AG09319 (cell line): ENCODE measurements at regions not wholly inside any gene's neighbourhood (a gene's known extent, or its start where the extent isn't known, plus 50 kb on each side); places are given as distances from the start of the nearest gene placed in this dataset.
"Not testable (repeated sequence)": the region's sequence is repeated elsewhere in the genome, so short reads cannot be mapped to it uniquely, and the experiment has no call there.

ENCODE experiments used
- DNase-seq: peaks from one replicate; pipeline ENCODE4 v3.0.0-alpha.2; 2010; ENCODE audit warnings: low read depth; ENCODE audit errors: extremely low read depth
- TF ChIP-seq, protein P1 (sequence below): IDR thresholded peaks from 2 replicates; pipeline ENCODE4 v1.5.1; 2011; ENCODE audit warnings: low read depth, mild to moderate bottlenecking, inconsistent platforms, low read length, moderate library complexity

DNA sequence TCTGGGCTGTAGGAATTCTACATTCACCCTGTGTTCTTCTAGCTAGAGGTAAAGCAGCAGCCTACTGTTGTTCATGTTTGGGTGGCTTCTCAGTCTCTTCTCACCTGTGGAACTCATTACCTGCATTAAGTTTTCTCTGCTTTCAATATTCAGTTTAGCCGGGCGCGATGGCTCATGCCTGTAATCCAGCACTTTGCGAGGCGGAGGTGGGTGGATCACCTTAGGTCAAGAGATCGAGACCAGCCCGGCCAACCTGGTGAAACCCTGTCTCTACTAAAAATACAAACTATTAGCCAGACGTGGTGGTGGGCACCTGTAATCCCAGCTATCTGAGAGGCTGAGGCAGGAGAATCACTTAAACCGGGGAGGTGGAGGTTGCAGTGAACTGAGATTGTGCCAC, 139.8 kb upstream of the UBE2E3 start:
- no peak for DNase-seq
- TF ChIP-seq, protein P1, sequence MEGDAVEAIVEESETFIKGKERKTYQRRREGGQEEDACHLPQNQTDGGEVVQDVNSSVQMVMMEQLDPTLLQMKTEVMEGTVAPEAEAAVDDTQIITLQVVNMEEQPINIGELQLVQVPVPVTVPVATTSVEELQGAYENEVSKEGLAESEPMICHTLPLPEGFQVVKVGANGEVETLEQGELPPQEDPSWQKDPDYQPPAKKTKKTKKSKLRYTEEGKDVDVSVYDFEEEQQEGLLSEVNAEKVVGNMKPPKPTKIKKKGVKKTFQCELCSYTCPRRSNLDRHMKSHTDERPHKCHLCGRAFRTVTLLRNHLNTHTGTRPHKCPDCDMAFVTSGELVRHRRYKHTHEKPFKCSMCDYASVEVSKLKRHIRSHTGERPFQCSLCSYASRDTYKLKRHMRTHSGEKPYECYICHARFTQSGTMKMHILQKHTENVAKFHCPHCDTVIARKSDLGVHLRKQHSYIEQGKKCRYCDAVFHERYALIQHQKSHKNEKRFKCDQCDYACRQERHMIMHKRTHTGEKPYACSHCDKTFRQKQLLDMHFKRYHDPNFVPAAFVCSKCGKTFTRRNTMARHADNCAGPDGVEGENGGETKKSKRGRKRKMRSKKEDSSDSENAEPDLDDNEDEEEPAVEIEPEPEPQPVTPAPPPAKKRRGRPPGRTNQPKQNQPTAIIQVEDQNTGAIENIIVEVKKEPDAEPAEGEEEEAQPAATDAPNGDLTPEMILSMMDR = no peak

DNA sequence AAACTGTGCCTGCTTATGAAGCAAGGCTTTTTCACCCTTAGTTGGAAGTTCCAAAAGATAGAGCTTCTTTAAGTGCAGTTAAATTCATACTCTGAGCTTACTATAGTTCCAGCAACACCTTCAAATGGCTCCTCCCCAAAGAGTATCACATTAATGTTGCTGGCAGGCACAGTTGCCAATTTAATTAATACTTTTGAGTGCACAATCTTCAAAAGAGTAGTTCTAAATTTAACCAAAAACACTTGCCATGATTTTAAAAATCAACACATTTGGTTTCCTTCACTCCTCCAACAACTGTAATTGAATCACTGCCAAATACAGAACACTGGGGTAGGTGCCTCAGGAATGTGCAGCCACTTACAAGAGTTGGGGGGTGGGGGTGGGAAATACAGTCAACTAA, 150.6 kb upstream of the UBE2E3 start:
- TF ChIP-seq, protein P1 = no peak
- no peak for DNase-seq

DNA sequence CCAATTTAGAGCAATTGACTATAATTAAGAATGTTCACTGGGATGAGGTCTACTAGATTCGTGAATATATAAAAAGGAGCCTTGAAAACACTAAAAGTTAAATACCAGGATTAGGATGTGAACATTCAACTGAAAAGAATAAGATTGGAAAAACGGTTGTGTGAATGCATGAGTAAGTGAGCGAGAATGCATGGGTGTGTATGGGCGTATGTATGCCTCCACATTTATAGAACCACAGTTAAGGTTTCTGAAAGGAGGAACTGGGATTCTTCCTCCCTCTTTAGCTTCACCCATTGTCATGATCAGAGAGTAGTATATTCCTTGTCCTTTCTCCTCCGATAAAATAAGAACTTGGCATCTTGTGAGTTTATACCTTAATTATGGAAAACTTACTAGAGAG, 151.1 kb upstream of the UBE2E3 start:
- TF ChIP-seq, protein P1 = no peak
- DNase-seq = no peak

DNA sequence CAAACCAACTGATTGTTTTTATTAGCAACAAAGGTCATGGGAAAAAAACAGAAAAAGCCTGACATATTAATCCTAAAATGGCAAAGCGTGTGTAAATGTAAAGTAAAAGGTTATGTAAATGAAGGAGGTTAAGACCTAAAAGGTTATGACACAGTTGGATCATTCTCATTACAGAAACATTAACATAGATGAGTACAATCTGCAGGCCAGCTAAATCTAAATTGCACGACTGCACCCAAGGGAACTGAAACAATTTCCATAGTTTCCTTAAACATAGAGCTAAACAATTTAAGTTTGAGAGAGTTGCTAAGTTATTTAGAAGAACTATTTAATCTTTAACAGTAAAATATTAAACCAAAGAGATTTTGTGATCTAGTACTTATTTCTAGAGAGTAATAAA, 151.6 kb upstream of the UBE2E3 start:
- TF ChIP-seq, protein P1 = no peak
- no peak for DNase-seq

DNA sequence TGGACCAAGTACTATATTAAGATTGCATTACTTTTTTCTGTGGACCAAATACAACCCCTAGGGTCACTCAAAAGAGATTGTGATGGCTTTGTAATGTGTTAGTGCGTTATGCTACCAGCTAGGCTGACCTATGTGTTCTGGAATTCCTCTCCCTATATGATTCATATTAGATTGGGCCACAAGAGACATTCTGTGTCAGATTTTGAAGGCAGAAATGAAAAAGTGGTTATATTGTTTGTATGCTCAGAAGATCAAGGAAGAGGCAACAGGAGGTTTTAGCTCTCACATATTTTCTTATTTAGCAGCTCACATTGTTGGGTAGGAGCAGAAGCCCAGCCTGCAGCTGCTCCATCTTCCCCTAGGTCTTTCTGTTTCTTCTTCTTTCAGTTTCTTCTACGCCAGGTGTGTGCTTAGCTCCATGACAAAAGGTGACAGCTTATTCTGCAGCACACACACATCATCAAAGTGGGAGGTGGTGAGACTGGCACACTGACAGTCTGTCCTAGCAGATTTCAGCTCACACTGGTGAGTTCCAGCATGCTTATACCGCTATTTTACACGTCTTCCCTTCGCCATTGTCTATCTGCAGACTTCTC, 156.8 kb upstream of the UBE2E3 start:
- TF ChIP-seq, protein P1 = no peak
- DNase-seq = no peak

DNA sequence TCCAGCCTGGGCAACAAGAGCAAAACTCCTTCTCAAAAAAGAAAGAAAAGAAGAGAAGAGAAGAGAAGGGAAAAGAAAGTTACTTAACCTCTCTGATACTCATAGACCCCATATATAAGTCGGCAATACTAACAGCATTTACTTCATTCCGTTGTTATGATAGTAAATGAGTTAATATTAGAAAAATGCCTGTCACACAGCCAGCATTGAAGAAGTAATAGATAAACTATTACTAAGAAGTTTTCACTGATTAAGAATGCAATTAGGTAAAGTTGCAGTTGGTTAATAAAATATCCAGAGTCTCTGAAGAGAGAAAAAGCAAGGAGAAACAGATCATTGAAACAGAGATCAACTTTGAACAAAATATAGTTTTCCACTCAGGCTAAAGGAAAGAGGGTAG, 161.3 kb upstream of the UBE2E3 start:
- TF ChIP-seq, protein P1 = no peak
- DNase-seq = no peak

DNA sequence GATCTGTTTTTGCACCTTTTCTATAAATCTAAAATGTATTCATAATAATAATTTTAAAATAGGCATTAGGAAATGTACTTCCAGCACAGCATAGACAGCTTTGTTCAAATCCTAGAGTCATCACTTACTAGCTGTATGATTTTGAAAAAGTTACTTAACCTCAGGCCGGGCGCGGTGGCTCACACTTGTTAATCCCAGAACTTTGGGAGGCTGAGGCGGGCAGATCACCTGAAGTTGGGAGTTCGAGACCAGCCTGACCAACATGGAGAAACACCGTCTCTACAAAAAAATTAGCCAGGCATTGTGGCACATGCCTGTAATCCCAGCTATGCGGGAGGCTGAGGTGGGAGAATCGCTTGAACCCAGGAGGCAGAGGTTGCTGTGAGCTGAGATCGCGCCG, 161.7 kb upstream of the UBE2E3 start:
- not testable (repeated sequence) for DNase-seq

DNA sequence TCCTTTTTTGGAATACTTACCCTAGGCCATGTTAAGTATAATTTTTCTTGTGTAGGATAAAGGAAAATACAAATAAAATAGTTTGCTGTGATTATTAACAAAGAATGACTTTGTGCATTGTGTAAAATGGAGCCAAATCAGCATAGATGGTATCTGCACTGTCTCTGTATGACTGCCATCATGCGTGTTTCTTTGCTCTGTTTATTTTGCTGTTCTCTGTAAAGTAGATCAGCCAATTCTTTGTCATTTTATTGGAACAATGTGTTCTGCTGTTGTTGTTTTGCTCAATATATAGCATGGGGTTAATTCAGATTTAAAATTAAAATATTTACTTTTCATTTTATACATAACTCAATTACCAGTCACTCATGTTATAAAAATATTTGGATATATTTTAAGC, 181.3 kb upstream of the UBE2E3 start:
- TF ChIP-seq, protein P1 = no peak
- no peak for DNase-seq
